HG02884 (cell line): ENCODE measurements at regions not wholly inside any gene's neighbourhood (a gene's known extent, or its start where the extent isn't known, plus 50 kb on each side); places are given as distances from the start of the nearest gene placed in this dataset.
"Not testable (repeated sequence)": the region's sequence is repeated elsewhere in the genome, so short reads cannot be mapped to it uniquely, and the experiment has no call there.

Source experiments
- ATAC-seq: cut with Tn5 transposase; IDR thresholded peaks from one replicate; pipeline ENCODE4 v1.9.1; 2021; ENCODE audit warnings: mild to moderate bottlenecking, moderate library complexity; ENCODE audit not compliant: unreplicated experiment

GRCh38 chr14:56996721-56997399 is 186.6 kb upstream of the OTX2 start:
- ATAC-seq = no peak

- no peak for ATAC-seq
Observed at GRCh38 chr14:56995010-56995409, 184.7 kb upstream of the OTX2 start.

GRCh38 chr14:56992332-56992820 is 182.1 kb upstream of the OTX2 start:
- ATAC-seq = no peak

- ATAC-seq = not testable (repeated sequence)
Observed at GRCh38 chr14:56990991-56991627, 180.8 kb upstream of the OTX2 start.

GRCh38 chr14:56989359-56989758 is 179.1 kb upstream of the OTX2 start:
- no peak for ATAC-seq

- no peak for ATAC-seq
Observed at GRCh38 chr14:56979936-56980335, 169.7 kb upstream of the OTX2 start.

GRCh38 chr14:56976211-56976610 is 165.9 kb upstream of the OTX2 start:
- no peak for ATAC-seq

GRCh38 chr14:56975521-56975920 is 165.2 kb upstream of the OTX2 start:
- no peak for ATAC-seq

- ATAC-seq = no peak
Observed at GRCh38 chr14:56972948-56973347, 162.7 kb upstream of the OTX2 start.

GRCh38 chr14:56964895-56965294 is 154.6 kb upstream of the OTX2 start:
- ATAC-seq = no peak

GRCh38 chr14:56963381-56963780 is 153.1 kb upstream of the OTX2 start:
- no peak for ATAC-seq

GRCh38 chr14:56962444-56963080 is 152.3 kb upstream of the OTX2 start:
- no peak for ATAC-seq

GRCh38 chr14:56959869-56960268 is 149.6 kb upstream of the OTX2 start:
- no peak for ATAC-seq

GRCh38 chr14:56959121-56959520 is 148.8 kb upstream of the OTX2 start:
- ATAC-seq = no peak

- no peak for ATAC-seq
Observed at GRCh38 chr14:56956182-56956581, 145.9 kb upstream of the OTX2 start.

- no peak for ATAC-seq
Observed at GRCh38 chr14:56955745-56956144, 145.5 kb upstream of the OTX2 start.

- ATAC-seq = no peak
Observed at GRCh38 chr14:56953884-56954283, 143.6 kb upstream of the OTX2 start.

- ATAC-seq = no peak
Observed at GRCh38 chr14:56952766-56953473, 142.6 kb upstream of the OTX2 start.

GRCh38 chr14:56949828-56950227 is 139.5 kb upstream of the OTX2 start:
- ATAC-seq = no peak

- no peak for ATAC-seq
Observed at GRCh38 chr14:56945291-56945690, 135.0 kb upstream of the OTX2 start.

GRCh38 chr14:56944397-56944796 is 134.1 kb upstream of the OTX2 start:
- no peak for ATAC-seq
